GM19240 (cell line): ENCODE measurements at regions not wholly inside any gene's neighbourhood (a gene's known extent, or its start where the extent isn't known, plus 50 kb on each side); places are given as distances from the start of the nearest gene placed in this dataset.
"Not testable (repeated sequence)": the region's sequence is repeated elsewhere in the genome, so short reads cannot be mapped to it uniquely, and the experiment has no call there.

Experiments used
- DNase-seq: peaks from one replicate; pipeline ENCODE4 v3.0.0; 2011; ENCODE audit warnings: low spot score; ENCODE audit not compliant: insufficient read length

GRCh38 chr14:30158299-30158698 lies 230.7 kb upstream of the PRKD1 start:
- no peak for DNase-seq

- DNase-seq: no peak
Observed at GRCh38 chr14:30159374-30159773, 231.7 kb upstream of the PRKD1 start.

- no peak for DNase-seq
Observed at GRCh38 chr14:30160608-30161007, 233.0 kb upstream of the PRKD1 start.

- no peak for DNase-seq
Observed at GRCh38 chr14:30162066-30162465, 234.4 kb upstream of the PRKD1 start.

- no peak for DNase-seq
Observed at GRCh38 chr14:30165255-30165654, 237.6 kb upstream of the PRKD1 start.

- DNase-seq: no peak
Observed at GRCh38 chr14:30177781-30178180, 250.1 kb upstream of the PRKD1 start.

- no peak for DNase-seq
Observed at GRCh38 chr14:30179381-30180130, 251.9 kb upstream of the PRKD1 start.

GRCh38 chr14:30180219-30180618 lies 252.6 kb upstream of the PRKD1 start:
- no peak for DNase-seq

- no peak for DNase-seq
Observed at GRCh38 chr14:30185832-30186231, 258.2 kb upstream of the PRKD1 start.

- DNase-seq: no peak
Observed at GRCh38 chr14:30191639-30192279, 264.1 kb upstream of the PRKD1 start.

DNA sequence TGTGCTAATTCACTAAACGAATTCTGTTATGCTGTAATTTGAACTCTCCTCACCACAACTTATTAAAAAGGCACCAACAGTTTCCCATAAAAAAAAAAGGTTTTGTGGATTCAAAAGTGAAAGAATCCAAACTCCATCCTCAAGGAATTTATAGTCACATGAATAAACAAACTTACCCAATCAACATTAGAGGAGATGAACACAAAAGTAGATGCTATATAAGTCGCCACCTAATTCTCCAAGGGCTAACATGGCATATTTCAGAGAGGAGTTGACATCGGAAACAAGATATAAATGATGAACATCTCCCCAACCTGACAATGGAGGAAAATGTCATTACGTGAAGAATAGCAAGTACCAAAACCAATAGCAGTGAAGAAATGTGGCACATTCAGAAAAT lies 265.5 kb upstream of the PRKD1 start:
- no peak for DNase-seq

GRCh38 chr14:30193845-30194501 lies 266.3 kb upstream of the PRKD1 start:
- no peak for DNase-seq

GRCh38 chr14:30194741-30195148 lies 267.1 kb upstream of the PRKD1 start:
- no peak for DNase-seq

DNA sequence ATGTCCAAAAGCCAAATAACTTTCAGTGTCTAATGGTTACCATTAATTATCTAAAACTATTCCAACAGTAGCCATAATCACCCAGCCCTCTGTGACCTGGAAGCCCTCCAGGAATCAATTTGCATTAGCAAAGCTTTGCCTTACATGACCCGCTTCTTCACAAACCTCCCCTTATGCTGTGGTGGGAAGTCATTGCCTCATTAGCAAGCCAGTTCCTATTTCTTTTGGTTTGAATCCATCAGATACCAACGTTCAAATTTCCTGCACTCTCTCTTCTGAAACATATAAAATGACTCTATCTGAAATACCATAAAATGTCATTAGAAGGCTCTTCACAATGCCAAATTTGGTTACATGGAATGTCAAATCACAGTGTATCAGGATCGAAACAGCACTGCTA lies 268.3 kb upstream of the PRKD1 start:
- DNase-seq: no peak

DNA sequence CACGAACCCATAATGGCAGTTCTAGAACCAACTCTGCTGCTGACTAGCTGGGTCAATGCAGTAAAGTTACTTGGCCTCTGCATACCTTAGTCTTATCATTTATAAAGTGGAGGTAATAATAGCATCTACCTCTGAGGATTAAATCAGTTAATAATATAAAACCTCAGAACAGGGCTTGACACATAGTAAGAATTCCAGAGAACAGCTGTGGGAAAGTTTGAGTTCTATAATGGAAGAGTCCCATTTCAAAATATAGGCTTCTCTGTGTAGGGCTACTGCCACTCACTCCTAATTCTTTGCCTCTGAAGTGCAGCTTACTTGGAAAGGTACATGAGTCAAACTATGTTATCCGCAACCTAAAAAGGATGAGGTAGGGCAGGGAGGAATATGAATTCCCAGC lies 269.2 kb upstream of the PRKD1 start:
- no peak for DNase-seq

DNA sequence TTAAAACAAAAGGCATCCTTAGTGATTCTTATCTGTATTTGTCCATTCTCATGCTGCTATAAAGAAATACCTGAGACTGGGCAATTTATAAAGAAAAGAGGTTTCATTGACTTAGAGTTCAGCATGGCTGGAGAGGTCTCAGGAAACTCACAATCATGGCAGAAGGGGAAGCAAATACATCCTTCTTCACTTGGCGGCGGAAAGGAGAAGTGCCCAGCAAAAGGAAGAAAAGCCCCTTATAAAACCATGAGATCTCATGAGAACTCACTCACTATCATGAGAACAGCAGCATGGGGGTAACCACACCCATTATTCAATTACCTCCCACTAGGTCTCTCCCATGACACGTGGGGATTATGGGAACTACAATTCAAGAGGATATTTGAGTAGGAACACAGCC lies 271.1 kb upstream of the PRKD1 start:
- DNase-seq: not testable (repeated sequence)

- DNase-seq: no peak
Observed at GRCh38 chr14:30204431-30204980, 276.9 kb upstream of the PRKD1 start.

GRCh38 chr14:30209136-30209535 lies 281.5 kb upstream of the PRKD1 start:
- DNase-seq: no peak

GRCh38 chr14:30210630-30211029 lies 283.0 kb upstream of the PRKD1 start:
- DNase-seq: no peak

- no peak for DNase-seq
Observed at GRCh38 chr14:30211326-30211725, 283.7 kb upstream of the PRKD1 start.

DNA sequence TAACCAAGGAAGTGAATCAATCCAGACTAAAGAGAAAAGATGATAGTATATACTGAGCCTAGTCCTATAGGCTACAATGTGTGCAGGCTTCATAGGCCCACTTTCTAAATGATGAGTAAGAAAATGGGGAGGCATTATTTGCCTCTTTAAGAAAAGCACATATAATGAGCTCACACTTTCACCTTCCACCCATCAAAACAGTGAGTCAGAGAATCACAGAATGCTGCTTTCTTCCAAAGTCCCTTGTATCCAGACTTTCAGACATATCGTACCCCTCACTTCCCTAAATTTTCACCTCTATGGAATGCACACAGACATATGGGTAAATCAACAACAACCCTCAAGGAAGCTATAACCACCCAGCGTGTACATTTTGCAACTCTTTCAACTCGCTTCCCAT lies 286.4 kb upstream of the PRKD1 start:
- no peak for DNase-seq

DNA sequence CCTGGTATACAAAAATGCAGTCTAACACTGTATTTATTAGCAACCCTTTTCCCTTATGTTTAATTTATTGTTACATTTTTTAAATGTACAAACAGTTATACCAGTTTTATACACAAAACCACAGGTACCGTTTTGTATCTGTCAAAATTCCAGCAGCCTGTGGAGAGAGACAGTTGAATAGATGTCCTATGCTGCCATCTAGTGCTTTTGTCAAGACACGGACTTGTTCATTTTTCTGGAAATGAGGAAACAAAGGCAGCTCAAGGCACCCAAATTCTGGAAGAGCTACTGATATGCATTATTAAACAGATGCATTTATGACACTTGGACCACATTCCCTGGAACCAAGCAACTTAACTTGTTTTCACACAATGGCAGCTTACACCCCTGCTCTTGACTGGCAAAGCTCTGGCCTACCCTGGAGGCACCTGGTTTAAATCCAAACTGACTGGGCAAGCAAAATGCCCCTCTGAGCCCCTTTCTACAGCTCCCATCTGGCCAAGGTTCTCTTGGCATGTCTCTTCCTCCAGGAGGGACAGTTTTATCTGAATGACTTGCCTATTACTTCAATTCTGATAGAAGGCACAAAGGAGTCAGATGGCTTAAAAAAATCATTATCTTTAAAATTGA lies 286.9 kb upstream of the PRKD1 start:
- DNase-seq: no peak
